GM23338 (cell line): ENCODE measurements at regions not wholly inside any gene's neighbourhood (a gene's known extent, or its start where the extent isn't known, plus 50 kb on each side); places are given as distances from the start of the nearest gene placed in this dataset.

ENCODE experiments used
- ATAC-seq: fragments of 200-7000 bp; cut with Tn5 transposase; 3 replicates; pipeline ENCODE4 v1.9.1; 2020
- DNase-seq: peaks from one replicate; pipeline ENCODE4 v3.0.0-alpha.2; 2015; ENCODE audit warnings: low spot score
- H2AFZ ChIP-seq: fragments of 200-600 bp; sonication (generic); 2 replicates; pipeline ENCODE4 v1.8.0; 2016; ENCODE audit warnings: antibody characterized with exemption, mild to moderate bottlenecking, moderate library complexity
- H3F3A ChIP-seq: fragments of 200-600 bp; sonication (generic); replicated peaks from 2 replicates; pipeline ENCODE4 v1.8.0; 2017; ENCODE audit warnings: antibody characterized with exemption, mixed run types, low read depth
- H3K27ac ChIP-seq: fragments of 200-600 bp; sonication (generic); 2 replicates; pipeline ENCODE4 v1.6.1; 2016; ENCODE audit warnings: low read depth
- H3K27me3 ChIP-seq: fragments of 200-600 bp; sonication (generic); 2 replicates; pipeline ENCODE4 v1.8.0; 2016; ENCODE audit warnings: mild to moderate bottlenecking, mixed run types, moderate library complexity; ENCODE audit not compliant: insufficient read depth
- H3K36me3 ChIP-seq: fragments of 200-600 bp; sonication (generic); 2 replicates; pipeline ENCODE4 v1.8.0; 2016; ENCODE audit warnings: mild to moderate bottlenecking; ENCODE audit not compliant: insufficient read depth
- H3K4me1 ChIP-seq: fragments of 200-600 bp; sonication (generic); 2 replicates; pipeline ENCODE4 v1.8.0; 2016; ENCODE audit warnings: mild to moderate bottlenecking, moderate library complexity; ENCODE audit not compliant: insufficient read depth
- H3K4me2 ChIP-seq: fragments of 200-600 bp; sonication (generic); 2 replicates; pipeline ENCODE4 v1.7.1; 2017; ENCODE audit warnings: mixed run types
- H3K4me3 ChIP-seq: fragments of 200-600 bp; sonication (generic); 2 replicates; pipeline ENCODE4 v1.6.1; 2016; ENCODE audit warnings: mixed run types
- H3K79me2 ChIP-seq: fragments of 200-600 bp; sonication (generic); replicated peaks from 2 replicates; pipeline ENCODE4 v1.8.0; 2017; ENCODE audit warnings: mild to moderate bottlenecking; ENCODE audit not compliant: insufficient read depth
- H3K9me2 ChIP-seq: fragments of 200-600 bp; sonication (generic); 2 replicates; pipeline ENCODE4 v1.8.0; 2017; ENCODE audit not compliant: insufficient read depth
- H4K20me1 ChIP-seq: fragments of 200-600 bp; sonication (generic); replicated peaks from 2 replicates; pipeline ENCODE4 v1.8.0; 2017; ENCODE audit warnings: mild to moderate bottlenecking; ENCODE audit not compliant: insufficient read depth
- H3K27ac Mint-ChIP-seq: 2 replicates; pipeline ENCODE4 v1.8.0; 2020; ENCODE audit warnings: inconsistent platforms, mild to moderate bottlenecking, moderate library complexity, mixed read lengths
- H3K27me3 Mint-ChIP-seq: 3 replicates; pipeline ENCODE4 v1.8.0; 2022; ENCODE audit warnings: low read depth, mild to moderate bottlenecking, moderate library complexity, mixed read lengths, inconsistent platforms; ENCODE audit not compliant: insufficient read depth, poor library complexity
- H3K36me3 Mint-ChIP-seq: 3 replicates; pipeline ENCODE4 v1.8.0; 2021; ENCODE audit warnings: low read depth, mild to moderate bottlenecking, inconsistent platforms, moderate library complexity, mixed read lengths
- H3K4me1 Mint-ChIP-seq: 3 replicates; pipeline ENCODE4 v1.8.0; 2020; ENCODE audit warnings: mild to moderate bottlenecking, inconsistent platforms, mixed read lengths
- H3K4me3 Mint-ChIP-seq: 3 replicates; pipeline ENCODE4 v1.8.0; 2021; ENCODE audit warnings: moderate library complexity, mild to moderate bottlenecking, inconsistent platforms, mixed read lengths
- H3K9me3 Mint-ChIP-seq: 3 replicates; pipeline ENCODE4 v1.8.0; 2020; ENCODE audit warnings: moderate library complexity, mild to moderate bottlenecking, inconsistent platforms, mixed read lengths
- ETS1 ChIP-seq: IDR thresholded peaks from 2 replicates; pipeline ENCODE4 v1.6.1; 2016; ENCODE audit warnings: antibody characterized with exemption
- EZH2phosphoT487 ChIP-seq: fragments of 200-600 bp; sonication (generic); IDR thresholded peaks from one replicate; pipeline ENCODE4 v1.8.1; 2018; ENCODE audit warnings: antibody characterized with exemption; ENCODE audit not compliant: unreplicated experiment
- ZNF462 ChIP-seq: fragments of 250-450 bp; sonication (Bioruptor Pico); IDR thresholded peaks from 2 replicates; pipeline ENCODE4 v1.5.0; 2020; ENCODE audit warnings: mild to moderate bottlenecking, moderate library complexity

GRCh38 chr5:25481463-25481862 lies 836.7 kb upstream of the CDH10 start:
- no peaks in the 10 kb centered on the region for H3K27me3 Mint-ChIP-seq
- 0 out of 2 replicates have a peak overlapping the region, but pooled peaks have one; percentile 8 for H3K4me2 ChIP-seq
- no peaks in the 10 kb centered on the region for H3K4me1 ChIP-seq
- H3K9me2 ChIP-seq, result no peaks in the 10 kb centered on the region
- H3K4me1 Mint-ChIP-seq, result peaks cover 6% of the 10 kb centered on the region; the same call in 2 of the 3 replicates
- no peaks in the 10 kb centered on the region for H4K20me1 ChIP-seq
- peaks cover 3% of the 10 kb centered on the region; the same call in 1 of the 3 replicates for H3K36me3 Mint-ChIP-seq
- no peak overlapping the region for H2AFZ ChIP-seq
- no peaks in the 10 kb centered on the region for H3K36me3 ChIP-seq
- H3K4me3 Mint-ChIP-seq, result no peak overlapping the region
- DNase-seq (no peak), ATAC-seq (no peak)
- no peak overlapping the region for H3K27ac Mint-ChIP-seq
- H3K9me3 Mint-ChIP-seq, result peaks cover 11% of the 10 kb centered on the region; the same call in 2 of the 3 replicates
- no peaks in the 10 kb centered on the region for H3F3A ChIP-seq
- TF ChIP-seq ZNF462 (CRISPR knock-in tag) (no peak), EZH2phosphoT487 (no peak)
- H3K27me3 ChIP-seq, result no peaks in the 10 kb centered on the region
- no peaks in the 10 kb centered on the region for H3K79me2 ChIP-seq
- H3K27ac ChIP-seq, result no peak overlapping the region
- no peak overlapping the region for H3K4me3 ChIP-seq

- H3K4me1 Mint-ChIP-seq, result peaks cover 32% of the 10 kb centered on the region
- Histone ChIP-seq H4K20me1 (no peaks in the 10 kb centered on the region), H3F3A (no peaks in the 10 kb centered on the region), H3K79me2 (no peaks in the 10 kb centered on the region), H3K4me3 (no peak overlapping the region), H3K4me2 (no peak overlapping the region), H3K27ac (no peak overlapping the region), H3K4me1 (peaks cover 12% of the 10 kb centered on the region), H3K9me2 (peaks cover 2% of the 10 kb centered on the region; the same call in 1 of the 2 replicates), H3K27me3 (no peaks in the 10 kb centered on the region), H3K36me3 (no peaks in the 10 kb centered on the region), H2AFZ (no peak overlapping the region)
- peaks cover 23% of the 10 kb centered on the region for H3K36me3 Mint-ChIP-seq
- H3K9me3 Mint-ChIP-seq, result peaks cover 16% of the 10 kb centered on the region
- no peak overlapping the region for H3K27ac Mint-ChIP-seq
- H3K4me3 Mint-ChIP-seq, result no peak overlapping the region
- ATAC-seq, result no peak
- peaks cover 7% of the 10 kb centered on the region for H3K27me3 Mint-ChIP-seq
- DNase-seq, result no peak
- TF ChIP-seq ZNF462 (CRISPR knock-in tag) (no peak), ETS1 (no peak)
These were observed 814.3 kb upstream of the CDH10 start for GRCh38 chr5:25459082-25459481.
